Osteocyte (in vitro differentiated cells): ENCODE measurements at regions not wholly inside any gene's neighbourhood (a gene's known extent, or its start where the extent isn't known, plus 50 kb on each side); places are given as distances from the start of the nearest gene placed in this dataset.

Experiments used
- DNase-seq: peaks from one replicate; pipeline ENCODE4 v3.0.0; 2021; ENCODE audit warnings: mixed read lengths; ENCODE audit not compliant: unreplicated experiment; ENCODE audit errors: extremely low spot score
- H3K27ac Mint-ChIP-seq: one replicate; pipeline ENCODE4 v1.8.0; 2021; ENCODE audit warnings: mild to moderate bottlenecking, mixed read lengths; ENCODE audit not compliant: unreplicated experiment
- H3K27me3 Mint-ChIP-seq: one replicate; pipeline ENCODE4 v1.8.0; 2021; ENCODE audit warnings: mixed read lengths; ENCODE audit not compliant: unreplicated experiment
- H3K36me3 Mint-ChIP-seq: one replicate; pipeline ENCODE4 v1.8.0; 2021; ENCODE audit warnings: mixed read lengths; ENCODE audit not compliant: unreplicated experiment
- H3K4me1 Mint-ChIP-seq: one replicate; pipeline ENCODE4 v1.8.0; 2021; ENCODE audit warnings: mixed read lengths; ENCODE audit not compliant: unreplicated experiment
- H3K4me3 Mint-ChIP-seq: one replicate; pipeline ENCODE4 v1.8.0; 2021; ENCODE audit warnings: mild to moderate bottlenecking, moderate library complexity, mixed read lengths; ENCODE audit not compliant: unreplicated experiment
- H3K9me3 Mint-ChIP-seq: one replicate; pipeline ENCODE4 v1.8.0; 2021; ENCODE audit warnings: mixed read lengths; ENCODE audit not compliant: unreplicated experiment
- CTCF ChIP-seq: fragments of 200-600 bp; sonication (generic); IDR thresholded peaks from 2 replicates; pipeline ENCODE4 v1.5.0; 2021; ENCODE audit warnings: antibody characterized with exemption, mild to moderate bottlenecking, moderate library complexity

DNA sequence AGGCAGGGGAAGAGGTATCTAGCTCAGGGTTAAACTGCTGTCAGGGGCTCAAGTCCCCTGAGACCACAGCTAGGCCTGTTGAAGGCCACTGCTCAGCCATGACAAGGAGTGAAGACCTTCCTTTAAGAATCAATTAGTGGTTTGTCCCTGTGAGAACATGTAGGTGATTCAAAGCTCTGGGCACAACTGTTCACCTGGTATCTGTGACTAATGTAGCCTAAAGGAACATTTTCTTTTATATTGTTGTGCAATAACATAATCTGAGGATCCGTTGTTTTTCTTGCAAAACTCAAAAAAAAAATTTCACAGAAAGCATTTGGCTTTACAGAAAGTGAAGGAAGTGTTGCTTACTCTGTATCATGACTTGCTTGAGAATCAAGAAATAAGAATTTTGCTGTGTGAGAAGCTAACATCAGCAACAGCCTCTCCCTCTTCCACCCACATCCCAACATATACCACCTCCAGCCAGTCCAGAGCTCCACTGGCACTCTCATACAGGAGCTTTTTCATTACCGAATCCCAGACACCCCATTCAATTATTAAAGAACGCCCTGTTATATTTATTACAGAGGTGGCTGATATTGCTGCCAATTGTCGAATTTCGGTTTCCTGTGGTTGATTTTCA, 807.0 kb downstream of the TLE4 start:
- Mint-ChIP-seq H3K27ac (no peak overlapping the region), H3K36me3 (no peaks in the 10 kb centered on the region), H3K4me1 (peaks cover 6% of the 10 kb centered on the region), H3K9me3 (no peaks in the 10 kb centered on the region), H3K27me3 (no peaks in the 10 kb centered on the region), H3K4me3 (no peak overlapping the region)
- TF ChIP-seq CTCF = no peak
- DNase-seq = no peak

DNA sequence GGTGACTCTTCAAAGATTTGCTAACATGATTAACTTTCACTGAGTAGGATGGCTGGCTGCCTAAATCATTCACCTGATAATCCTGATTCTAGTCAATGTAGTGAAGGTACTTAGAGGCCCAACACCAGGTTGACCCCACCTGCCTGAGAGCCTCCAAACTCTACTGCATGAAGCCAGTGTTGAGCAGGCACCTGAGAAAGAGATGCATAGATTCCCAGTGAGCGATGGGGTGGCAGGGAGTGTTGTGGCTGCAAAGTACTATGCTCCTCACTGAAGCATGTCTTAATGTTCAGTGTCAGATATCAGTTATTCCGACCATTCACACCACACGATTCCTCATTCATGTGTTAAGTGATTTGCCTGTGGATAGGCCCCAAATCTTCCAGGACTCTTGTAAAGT, 804.4 kb downstream of the TLE4 start:
- no peak for DNase-seq
- TF ChIP-seq CTCF = no peak
- Mint-ChIP-seq H3K27me3 (no peaks in the 10 kb centered on the region), H3K27ac (no peak overlapping the region), H3K4me1 (no peaks in the 10 kb centered on the region), H3K9me3 (no peaks in the 10 kb centered on the region), H3K4me3 (no peak overlapping the region), H3K36me3 (no peaks in the 10 kb centered on the region)

DNA sequence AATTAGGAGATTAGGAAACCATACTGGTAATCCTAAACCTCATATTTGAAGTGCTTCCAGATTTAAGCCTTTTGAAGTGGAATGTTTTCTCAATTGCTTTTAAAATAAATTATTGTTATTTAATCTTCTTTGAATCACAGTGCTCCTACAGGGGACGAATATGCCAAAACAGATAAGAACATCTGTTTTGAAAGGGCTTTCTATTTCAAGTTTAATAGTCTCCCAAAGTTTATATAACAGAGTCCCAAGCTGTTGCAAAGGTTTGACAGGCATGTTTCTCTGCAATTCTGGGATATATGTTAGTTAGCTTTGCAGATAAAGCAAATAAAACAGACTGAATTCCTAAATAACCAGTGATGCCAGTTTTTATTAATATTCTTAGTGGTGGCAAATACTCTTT, 803.7 kb downstream of the TLE4 start:
- Mint-ChIP-seq H3K4me1 (no peaks in the 10 kb centered on the region), H3K27me3 (no peaks in the 10 kb centered on the region), H3K4me3 (no peak overlapping the region), H3K27ac (no peak overlapping the region), H3K9me3 (no peaks in the 10 kb centered on the region), H3K36me3 (no peaks in the 10 kb centered on the region)
- no peak for TF ChIP-seq CTCF
- DNase-seq = no peak

DNA sequence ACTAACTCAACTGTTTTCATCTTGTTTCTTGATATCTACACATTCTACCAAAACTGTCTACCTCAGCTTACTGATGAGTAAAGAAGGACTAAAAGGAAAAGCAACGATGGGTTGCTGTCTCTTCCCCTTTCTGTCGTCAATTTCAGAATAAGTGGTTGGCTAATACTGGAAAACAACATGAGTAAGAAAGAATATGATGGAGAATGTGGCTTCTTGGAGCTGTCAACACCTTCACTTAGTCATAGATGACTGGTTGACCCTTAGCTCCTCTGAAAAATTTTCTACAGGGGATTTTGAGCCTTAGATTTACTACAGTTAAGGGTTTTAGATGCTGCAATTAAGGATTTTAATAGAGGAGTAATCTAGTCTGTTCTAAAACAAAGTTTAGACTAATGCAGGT, 797.9 kb downstream of the TLE4 start:
- no peak overlapping the region for H3K27ac Mint-ChIP-seq
- H3K9me3 Mint-ChIP-seq = peaks cover 10% of the 10 kb centered on the region
- no peaks in the 10 kb centered on the region for H3K4me1 Mint-ChIP-seq
- DNase-seq = no peak
- H3K36me3 Mint-ChIP-seq = no peaks in the 10 kb centered on the region
- H3K4me3 Mint-ChIP-seq = no peak overlapping the region
- H3K27me3 Mint-ChIP-seq = no peaks in the 10 kb centered on the region
- TF ChIP-seq CTCF = no peak

- no peak for TF ChIP-seq CTCF
- Mint-ChIP-seq H3K4me3 (no peak overlapping the region), H3K27me3 (no peaks in the 10 kb centered on the region), H3K4me1 (no peaks in the 10 kb centered on the region), H3K27ac (no peak overlapping the region), H3K9me3 (peaks cover 10% of the 10 kb centered on the region), H3K36me3 (no peaks in the 10 kb centered on the region)
- DNase-seq = no peak
These were observed 794.9 kb downstream of the TLE4 start for GRCh38 chr9:80366626-80367025.
